ENCODE measurements at regions not wholly inside any gene's neighbourhood (a gene's known extent, or its start where the extent isn't known, plus 50 kb on each side); places are given as distances from the start of the nearest gene placed in this dataset.
"Not testable (repeated sequence)": the region's sequence is repeated elsewhere in the genome, so short reads cannot be mapped to it uniquely, and the experiment has no call there.

DNA sequence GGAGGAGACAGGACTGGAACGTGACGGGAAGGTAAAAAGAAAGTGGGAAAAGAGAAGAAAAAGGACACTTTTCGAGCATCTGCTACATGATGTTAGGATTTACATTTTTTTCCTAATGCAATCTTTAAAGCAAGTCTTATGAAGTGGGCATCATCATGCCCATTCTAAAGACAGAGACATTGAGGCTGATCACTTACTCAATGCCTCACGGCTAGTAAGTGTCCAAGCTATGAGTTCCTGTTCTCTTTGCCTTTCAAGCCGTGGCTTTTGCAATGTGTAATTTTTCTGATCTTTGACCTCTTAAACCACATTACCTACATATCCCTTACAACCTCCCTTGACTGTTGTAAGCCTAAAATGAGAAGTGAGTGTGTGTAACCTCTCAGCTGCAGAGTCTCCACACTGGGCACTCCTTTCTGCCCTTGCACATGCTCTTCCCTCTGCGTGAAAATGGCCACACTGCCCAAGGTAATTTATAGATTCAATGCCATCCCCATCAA is 649.2 kb downstream of the RNF144A start:
- no peak for TF ChIP-seq POLR2A (IDR thresholded peaks at IDR 0.05)
- TF ChIP-seq, protein P1, sequence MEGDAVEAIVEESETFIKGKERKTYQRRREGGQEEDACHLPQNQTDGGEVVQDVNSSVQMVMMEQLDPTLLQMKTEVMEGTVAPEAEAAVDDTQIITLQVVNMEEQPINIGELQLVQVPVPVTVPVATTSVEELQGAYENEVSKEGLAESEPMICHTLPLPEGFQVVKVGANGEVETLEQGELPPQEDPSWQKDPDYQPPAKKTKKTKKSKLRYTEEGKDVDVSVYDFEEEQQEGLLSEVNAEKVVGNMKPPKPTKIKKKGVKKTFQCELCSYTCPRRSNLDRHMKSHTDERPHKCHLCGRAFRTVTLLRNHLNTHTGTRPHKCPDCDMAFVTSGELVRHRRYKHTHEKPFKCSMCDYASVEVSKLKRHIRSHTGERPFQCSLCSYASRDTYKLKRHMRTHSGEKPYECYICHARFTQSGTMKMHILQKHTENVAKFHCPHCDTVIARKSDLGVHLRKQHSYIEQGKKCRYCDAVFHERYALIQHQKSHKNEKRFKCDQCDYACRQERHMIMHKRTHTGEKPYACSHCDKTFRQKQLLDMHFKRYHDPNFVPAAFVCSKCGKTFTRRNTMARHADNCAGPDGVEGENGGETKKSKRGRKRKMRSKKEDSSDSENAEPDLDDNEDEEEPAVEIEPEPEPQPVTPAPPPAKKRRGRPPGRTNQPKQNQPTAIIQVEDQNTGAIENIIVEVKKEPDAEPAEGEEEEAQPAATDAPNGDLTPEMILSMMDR (IDR thresholded peaks at IDR 0.05 in 4 of 5, conservative IDR thresholded peaks at IDR 0.05 in 1 of 5): no peak
- in situ Hi-C loops (cut with MboI; ENCODE audit: low sequenced_read_pairs in 4 of 4): no loop called here
- intact Hi-C loops (cut with DNase I; ENCODE audit: low total_unique reads): no loop called here
- H3K36me3 ChIP-seq: no peaks in the 10 kb centered on the region
- H3K9me3 ChIP-seq: no peaks in the 10 kb centered on the region
- DNase-seq (no peak), ATAC-seq (no peak)
- H3K4me3 ChIP-seq: no peak overlapping the region
- H3K27ac ChIP-seq: no peak overlapping the region
- H3K27me3 ChIP-seq: no peaks in the 10 kb centered on the region
- H3K4me1 ChIP-seq: no peaks in the 10 kb centered on the region

DNA sequence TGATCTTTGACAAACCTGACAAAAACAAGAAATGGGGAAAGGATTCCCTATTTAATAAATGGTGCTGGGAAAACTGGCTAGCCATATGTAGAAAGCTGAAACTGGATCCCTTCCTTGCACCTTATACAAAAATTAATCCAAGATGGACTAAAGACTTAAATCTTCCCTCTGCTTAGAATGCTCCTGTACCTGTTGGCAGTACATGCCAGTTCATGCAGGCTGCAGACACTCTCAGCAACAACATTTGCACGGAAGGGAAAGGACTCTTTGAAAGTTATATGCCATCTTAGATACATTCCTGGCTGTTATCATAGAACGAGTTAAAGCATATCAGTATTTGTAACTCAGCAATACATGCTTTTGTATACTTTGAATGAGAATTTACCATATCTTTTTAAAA is 649.9 kb downstream of the RNF144A start:
- H3K27ac ChIP-seq; H3K4me3 ChIP-seq; H3K36me3 ChIP-seq; intact Hi-C loops (cut with DNase I; ENCODE audit: low total_unique reads); DNase-seq; in situ Hi-C loops (cut with MboI; ENCODE audit: low sequenced_read_pairs in 4 of 4); H3K27me3 ChIP-seq; ATAC-seq; H3K4me1 ChIP-seq; H3K9me3 ChIP-seq: not testable (repeated sequence)

DNA sequence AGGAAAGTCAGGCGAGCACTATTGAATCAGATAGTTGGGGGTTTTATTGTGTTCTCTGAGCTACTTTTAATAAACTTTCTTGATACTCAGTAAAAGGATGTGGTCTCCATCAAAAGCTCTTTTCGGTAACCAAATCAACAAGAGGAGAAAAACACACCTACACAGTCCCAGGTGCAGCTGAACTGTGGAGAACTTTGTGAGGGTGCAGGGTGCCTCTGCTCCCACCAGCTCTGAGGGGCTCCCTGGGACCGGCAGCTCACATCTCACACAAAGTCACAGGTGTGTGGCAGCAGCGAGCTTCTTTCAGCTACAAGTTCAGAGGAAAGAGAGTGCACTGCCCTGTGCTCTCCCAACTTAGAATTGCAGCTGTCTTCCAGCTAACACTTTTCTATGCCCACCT is 650.4 kb downstream of the RNF144A start:
- Histone ChIP-seq H3K36me3 (no peaks in the 10 kb centered on the region), H3K27ac (no peak overlapping the region), H3K4me3 (no peak overlapping the region), H3K27me3 (no peaks in the 10 kb centered on the region), H3K9me3 (no peaks in the 10 kb centered on the region), H3K4me1 (no peaks in the 10 kb centered on the region)
- TF ChIP-seq, protein P1 (IDR thresholded peaks at IDR 0.05 in 4 of 5, conservative IDR thresholded peaks at IDR 0.05 in 1 of 5): no peak
- no peak for TF ChIP-seq POLR2A (IDR thresholded peaks at IDR 0.05)
- peak in 1 of 2 donors; percentile 11 for DNase-seq
- intact Hi-C loops (cut with DNase I; ENCODE audit: low total_unique reads): no loop called here
- in situ Hi-C loops (cut with MboI; ENCODE audit: low sequenced_read_pairs in 4 of 4): no loop called here
- ATAC-seq: no peak

DNA sequence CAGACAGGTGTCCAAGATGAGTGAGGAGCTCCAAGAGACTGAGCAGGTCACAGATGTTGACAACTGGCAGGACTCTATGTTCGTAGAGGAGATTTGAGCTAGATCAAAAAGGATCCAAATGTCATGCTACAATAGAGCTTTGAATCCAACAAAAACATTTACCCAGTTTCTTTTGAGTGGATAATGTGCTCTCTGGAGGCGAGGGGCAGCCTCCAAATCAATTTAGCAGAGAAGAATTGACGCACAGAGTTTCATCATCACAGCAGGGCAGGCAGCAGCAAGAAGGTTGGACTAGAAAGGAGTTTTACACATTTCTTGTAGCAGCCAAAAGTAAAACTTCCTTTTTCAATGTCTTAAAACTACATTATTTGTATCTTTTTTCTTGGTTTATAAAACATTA is 653.0 kb downstream of the RNF144A start:
- Histone ChIP-seq H3K27me3 (no peaks in the 10 kb centered on the region), H3K27ac (no peak overlapping the region), H3K9me3 (no peaks in the 10 kb centered on the region), H3K4me1 (no peaks in the 10 kb centered on the region), H3K4me3 (no peak overlapping the region), H3K36me3 (no peaks in the 10 kb centered on the region)
- ATAC-seq: no peak
- intact Hi-C loops (cut with DNase I; ENCODE audit: low total_unique reads): no loop called here
- no peak for TF ChIP-seq POLR2A (IDR thresholded peaks at IDR 0.05)
- TF ChIP-seq, protein P1 (IDR thresholded peaks at IDR 0.05 in 4 of 5, conservative IDR thresholded peaks at IDR 0.05 in 1 of 5): no peak
- in situ Hi-C loops (cut with MboI; ENCODE audit: low sequenced_read_pairs in 4 of 4): no loop called here
- no peak for DNase-seq

DNA sequence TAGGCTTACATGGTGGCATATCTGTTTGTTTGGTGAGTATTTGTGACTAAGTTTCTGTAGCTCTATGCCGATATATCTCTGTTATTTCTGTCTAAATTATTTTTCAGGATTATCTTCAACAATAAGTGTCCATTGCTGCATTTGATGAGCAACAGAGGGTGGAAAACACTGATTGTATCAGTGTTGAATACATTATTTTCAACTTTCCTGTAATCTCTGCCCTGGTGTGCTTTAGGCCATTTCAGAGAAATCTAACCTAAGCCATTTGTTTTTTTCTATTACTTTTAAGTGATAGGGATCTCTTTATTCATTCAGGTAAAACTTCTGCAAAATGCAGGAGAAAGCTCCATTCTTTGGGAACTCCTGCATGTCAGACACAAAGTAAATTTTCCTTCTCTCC is 654.5 kb downstream of the RNF144A start:
- TF ChIP-seq POLR2A (IDR thresholded peaks at IDR 0.05): no peak
- TF ChIP-seq, protein P1 (IDR thresholded peaks at IDR 0.05 in 4 of 5, conservative IDR thresholded peaks at IDR 0.05 in 1 of 5): no peak
- in situ Hi-C loops (cut with MboI; ENCODE audit: low sequenced_read_pairs in 4 of 4): no loop called here
- no peak overlapping the region for H3K4me3 ChIP-seq
- H3K27me3 ChIP-seq: no peaks in the 10 kb centered on the region
- DNase-seq: no peak
- H3K27ac ChIP-seq: no peak overlapping the region
- H3K36me3 ChIP-seq: no peaks in the 10 kb centered on the region
- intact Hi-C loops (cut with DNase I; ENCODE audit: low total_unique reads): no loop called here
- H3K9me3 ChIP-seq: no peaks in the 10 kb centered on the region
- ATAC-seq: no peak
- H3K4me1 ChIP-seq: no peaks in the 10 kb centered on the region
